ENCODE measurements at regions not wholly inside any gene's neighbourhood (a gene's known extent, or its start where the extent isn't known, plus 50 kb on each side); places are given as distances from the start of the nearest gene placed in this dataset.

DNA sequence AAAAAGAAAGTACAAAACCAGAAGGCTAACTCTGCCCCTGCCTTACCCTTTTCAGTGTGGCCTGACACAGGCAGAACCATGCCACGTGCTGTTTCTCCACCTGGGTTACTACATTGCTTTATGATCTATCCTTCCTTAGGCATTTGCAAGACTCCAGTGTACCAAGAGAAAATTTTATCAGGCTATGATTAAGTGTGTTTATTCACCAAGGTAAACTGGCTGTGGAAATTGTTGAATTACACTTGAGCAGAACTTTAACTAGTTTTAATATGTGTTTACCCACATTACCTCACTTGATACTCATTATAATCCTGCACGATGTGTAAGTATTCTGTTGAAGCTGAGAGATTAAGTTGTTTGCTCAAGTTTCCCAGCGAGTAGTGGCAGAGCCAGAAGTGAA is 129.7 kb upstream of the MYOCD start:
- H3K4me1 ChIP-seq (ENCODE audit: control insufficient read depth, extremely low read depth, insufficient read depth, low read length), result no peaks in the 10 kb centered on the region
- no peaks in the 10 kb centered on the region for H3K79me2 ChIP-seq (ENCODE audit: control insufficient read depth, insufficient read depth, low read length)
- H3K9me3 ChIP-seq (ENCODE audit: control insufficient read depth, low read depth, low read length), result no peaks in the 10 kb centered on the region
- no peaks in the 10 kb centered on the region for H4K20me1 ChIP-seq (ENCODE audit: control insufficient read depth, extremely low read depth, insufficient read depth, low read length)
- no peak overlapping the region for H3K4me3 ChIP-seq (ENCODE audit: control insufficient read depth in 2 of 3, extremely low read depth in 1 of 3, insufficient read depth in 2 of 3, low read depth in 1 of 3, low read length in 3 of 3)
- DNase-seq (ENCODE audit: low read depth, low spot score) (no peak), FAIRE-seq (no peak)
- no peak overlapping the region for H3K9ac ChIP-seq (ENCODE audit: control insufficient read depth, extremely low read depth, insufficient read depth, low read length)
- no peaks in the 10 kb centered on the region for H3K36me3 ChIP-seq (ENCODE audit: control insufficient read depth in 2 of 2, extremely low read depth in 1 of 2, insufficient read depth in 2 of 2, low read length in 2 of 2)
- no peaks in the 10 kb centered on the region for H3K27me3 ChIP-seq (ENCODE audit: control insufficient read depth, extremely low read depth, insufficient read depth, low read length)
- H3K27ac ChIP-seq (ENCODE audit: control insufficient read depth, insufficient read depth, low read length), result no peak overlapping the region
- dilution Hi-C loops (cut with MboI; ENCODE audit: extremely low pct_ligation_motif_present, low sequenced_read_pairs), result no loop called here
- no peak overlapping the region for H2AFZ ChIP-seq (ENCODE audit: control insufficient read depth, low read length)
- no peaks in the 10 kb centered on the region for H3K9me1 ChIP-seq (ENCODE audit: control insufficient read depth, extremely low read depth, insufficient read depth, low read length)
- no peak overlapping the region for H3K4me2 ChIP-seq (ENCODE audit: control insufficient read depth, extremely low read depth, insufficient read depth, low read depth, low read length)
- no peak for TF ChIP-seq EZH2 (IDR thresholded peaks at IDR 0.05; ENCODE audit: low read length)
- TF ChIP-seq, protein P1, sequence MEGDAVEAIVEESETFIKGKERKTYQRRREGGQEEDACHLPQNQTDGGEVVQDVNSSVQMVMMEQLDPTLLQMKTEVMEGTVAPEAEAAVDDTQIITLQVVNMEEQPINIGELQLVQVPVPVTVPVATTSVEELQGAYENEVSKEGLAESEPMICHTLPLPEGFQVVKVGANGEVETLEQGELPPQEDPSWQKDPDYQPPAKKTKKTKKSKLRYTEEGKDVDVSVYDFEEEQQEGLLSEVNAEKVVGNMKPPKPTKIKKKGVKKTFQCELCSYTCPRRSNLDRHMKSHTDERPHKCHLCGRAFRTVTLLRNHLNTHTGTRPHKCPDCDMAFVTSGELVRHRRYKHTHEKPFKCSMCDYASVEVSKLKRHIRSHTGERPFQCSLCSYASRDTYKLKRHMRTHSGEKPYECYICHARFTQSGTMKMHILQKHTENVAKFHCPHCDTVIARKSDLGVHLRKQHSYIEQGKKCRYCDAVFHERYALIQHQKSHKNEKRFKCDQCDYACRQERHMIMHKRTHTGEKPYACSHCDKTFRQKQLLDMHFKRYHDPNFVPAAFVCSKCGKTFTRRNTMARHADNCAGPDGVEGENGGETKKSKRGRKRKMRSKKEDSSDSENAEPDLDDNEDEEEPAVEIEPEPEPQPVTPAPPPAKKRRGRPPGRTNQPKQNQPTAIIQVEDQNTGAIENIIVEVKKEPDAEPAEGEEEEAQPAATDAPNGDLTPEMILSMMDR (optimal IDR thresholded peaks at IDR 0.05 in 1 of 3, IDR thresholded peaks at IDR 0.05 in 1 of 3, conservative IDR thresholded peaks at IDR 0.05 in 1 of 3; ENCODE audit: extremely low read depth in 1 of 3, insufficient read depth in 2 of 3, low read length in 3 of 3), result no peak

DNA sequence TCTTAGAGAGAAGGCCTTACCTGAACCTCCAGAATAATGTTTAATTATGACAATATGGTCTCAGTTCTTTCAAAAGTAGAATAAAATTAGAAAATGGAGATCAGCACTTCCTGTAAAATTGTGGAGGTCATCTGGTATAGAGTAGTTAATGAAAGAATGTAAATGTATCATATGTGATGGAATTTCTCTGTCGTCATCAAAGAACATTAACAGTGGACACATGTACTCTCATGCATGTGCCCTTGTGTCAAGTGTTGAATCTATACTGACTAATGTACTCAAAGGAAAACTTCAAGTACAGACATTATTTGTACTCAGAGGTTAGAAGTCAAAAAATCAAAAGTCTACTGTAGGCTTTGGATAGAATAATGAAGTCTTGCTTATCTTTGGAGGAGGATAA is 129.2 kb upstream of the MYOCD start:
- no peaks in the 10 kb centered on the region for H3K9me1 ChIP-seq (ENCODE audit: control insufficient read depth, extremely low read depth, insufficient read depth, low read length)
- H3K4me1 ChIP-seq (ENCODE audit: control insufficient read depth, extremely low read depth, insufficient read depth, low read length), result no peaks in the 10 kb centered on the region
- FAIRE-seq (no peak), DNase-seq (ENCODE audit: low read depth, low spot score) (peak; percentile 5)
- H3K4me2 ChIP-seq (ENCODE audit: control insufficient read depth, extremely low read depth, insufficient read depth, low read depth, low read length), result no peak overlapping the region
- no peaks in the 10 kb centered on the region for H4K20me1 ChIP-seq (ENCODE audit: control insufficient read depth, extremely low read depth, insufficient read depth, low read length)
- H3K27me3 ChIP-seq (ENCODE audit: control insufficient read depth, extremely low read depth, insufficient read depth, low read length), result no peaks in the 10 kb centered on the region
- no peak overlapping the region for H2AFZ ChIP-seq (ENCODE audit: control insufficient read depth, low read length)
- H3K9ac ChIP-seq (ENCODE audit: control insufficient read depth, extremely low read depth, insufficient read depth, low read length), result no peak overlapping the region
- no peaks in the 10 kb centered on the region for H3K36me3 ChIP-seq (ENCODE audit: control insufficient read depth in 2 of 2, extremely low read depth in 1 of 2, insufficient read depth in 2 of 2, low read length in 2 of 2)
- no peak overlapping the region for H3K4me3 ChIP-seq (ENCODE audit: control insufficient read depth in 2 of 3, extremely low read depth in 1 of 3, insufficient read depth in 2 of 3, low read depth in 1 of 3, low read length in 3 of 3)
- TF ChIP-seq EZH2 (IDR thresholded peaks at IDR 0.05; ENCODE audit: low read length), result no peak
- no peak overlapping the region for H3K27ac ChIP-seq (ENCODE audit: control insufficient read depth, insufficient read depth, low read length)
- no peaks in the 10 kb centered on the region for H3K9me3 ChIP-seq (ENCODE audit: control insufficient read depth, low read depth, low read length)
- dilution Hi-C loops (cut with MboI; ENCODE audit: extremely low pct_ligation_motif_present, low sequenced_read_pairs), result no loop called here
- no peaks in the 10 kb centered on the region for H3K79me2 ChIP-seq (ENCODE audit: control insufficient read depth, insufficient read depth, low read length)

DNA sequence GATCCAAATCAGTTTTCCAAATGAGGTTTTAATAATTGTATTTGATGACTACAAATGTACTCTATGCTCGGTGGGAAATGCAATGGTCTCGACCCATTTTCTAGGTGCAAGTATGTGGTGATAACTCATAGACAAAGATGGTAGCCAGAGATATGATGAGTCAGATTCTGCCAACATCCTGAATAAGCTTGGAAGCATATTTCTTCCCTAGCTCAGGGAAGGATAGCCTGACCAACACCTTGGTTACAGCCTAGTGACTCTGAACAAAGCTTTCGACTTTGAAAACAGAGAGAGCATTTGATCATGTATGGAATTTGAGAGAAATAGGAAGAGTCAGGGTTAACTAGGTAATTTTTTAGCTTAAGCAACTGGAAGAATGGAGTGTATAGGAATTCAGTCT is 128.3 kb upstream of the MYOCD start:
- no peak overlapping the region for H3K4me3 ChIP-seq (ENCODE audit: control insufficient read depth in 2 of 3, extremely low read depth in 1 of 3, insufficient read depth in 2 of 3, low read depth in 1 of 3, low read length in 3 of 3)
- no peaks in the 10 kb centered on the region for H3K27me3 ChIP-seq (ENCODE audit: control insufficient read depth, extremely low read depth, insufficient read depth, low read length)
- dilution Hi-C loops (cut with MboI; ENCODE audit: extremely low pct_ligation_motif_present, low sequenced_read_pairs), result no loop called here
- H3K36me3 ChIP-seq (ENCODE audit: control insufficient read depth in 2 of 2, extremely low read depth in 1 of 2, insufficient read depth in 2 of 2, low read length in 2 of 2), result no peaks in the 10 kb centered on the region
- FAIRE-seq, result peak; percentile 44
- H4K20me1 ChIP-seq (ENCODE audit: control insufficient read depth, extremely low read depth, insufficient read depth, low read length), result no peaks in the 10 kb centered on the region
- H3K9ac ChIP-seq (ENCODE audit: control insufficient read depth, extremely low read depth, insufficient read depth, low read length), result no peak overlapping the region
- no peak for DNase-seq (ENCODE audit: low read depth, low spot score)
- no peaks in the 10 kb centered on the region for H3K9me3 ChIP-seq (ENCODE audit: control insufficient read depth, low read depth, low read length)
- no peaks in the 10 kb centered on the region for H3K79me2 ChIP-seq (ENCODE audit: control insufficient read depth, insufficient read depth, low read length)
- no peak overlapping the region for H3K27ac ChIP-seq (ENCODE audit: control insufficient read depth, insufficient read depth, low read length)
- no peak overlapping the region for H3K4me2 ChIP-seq (ENCODE audit: control insufficient read depth, extremely low read depth, insufficient read depth, low read depth, low read length)
- TF ChIP-seq, protein P1 (optimal IDR thresholded peaks at IDR 0.05 in 1 of 3, IDR thresholded peaks at IDR 0.05 in 1 of 3, conservative IDR thresholded peaks at IDR 0.05 in 1 of 3; ENCODE audit: extremely low read depth in 1 of 3, insufficient read depth in 2 of 3, low read length in 3 of 3), result no peak
- TF ChIP-seq EZH2 (IDR thresholded peaks at IDR 0.05; ENCODE audit: low read length), result no peak
- H3K9me1 ChIP-seq (ENCODE audit: control insufficient read depth, extremely low read depth, insufficient read depth, low read length), result no peaks in the 10 kb centered on the region
- H2AFZ ChIP-seq (ENCODE audit: control insufficient read depth, low read length), result no peak overlapping the region
- no peaks in the 10 kb centered on the region for H3K4me1 ChIP-seq (ENCODE audit: control insufficient read depth, extremely low read depth, insufficient read depth, low read length)
